SK-N-SH treated with all-trans-retinoic acid at 6 μM for 48 hours (cell line): ENCODE measurements at regions not wholly inside any gene's neighbourhood (a gene's known extent, or its start where the extent isn't known, plus 50 kb on each side); places are given as distances from the start of the nearest gene placed in this dataset.

Experiments used
- CREB5 ChIP-seq: fragments of 250-450 bp; sonication (Bioruptor Pico); IDR thresholded peaks from 2 replicates; pipeline ENCODE4 v1.5.1; 2020; ENCODE audit warnings: low read depth, mild to moderate bottlenecking, moderate library complexity
- ESRRG ChIP-seq: fragments of 250-450 bp; sonication (Bioruptor Pico); IDR thresholded peaks from 2 replicates; pipeline ENCODE4 v1.6.1; 2021; ENCODE audit warnings: mild to moderate bottlenecking
- POU6F1 ChIP-seq: fragments of 250-450 bp; sonication (Bioruptor Pico); IDR thresholded peaks from 2 replicates; pipeline ENCODE4 v1.8.0; 2021; ENCODE audit warnings: low read depth, mild to moderate bottlenecking, moderate library complexity, borderline replicate concordance
- TCF4 ChIP-seq: fragments of 250-450 bp; sonication (Bioruptor Pico); IDR thresholded peaks from 2 replicates; pipeline ENCODE4 v1.8.0; 2021; ENCODE audit warnings: mild to moderate bottlenecking, moderate library complexity, borderline replicate concordance
- TOX ChIP-seq: fragments of 250-450 bp; sonication (Bioruptor Pico); IDR thresholded peaks from 2 replicates; pipeline ENCODE4 v1.8.0; 2021; ENCODE audit warnings: mild to moderate bottlenecking, moderate library complexity, borderline replicate concordance
- TF ChIP-seq, protein P1 (sequence below): fragments of 250-450 bp; sonication (Bioruptor Pico); IDR thresholded peaks from 2 replicates; pipeline ENCODE4 v1.8.0; 2020; ENCODE audit warnings: mild to moderate bottlenecking, moderate library complexity, borderline replicate concordance

DNA sequence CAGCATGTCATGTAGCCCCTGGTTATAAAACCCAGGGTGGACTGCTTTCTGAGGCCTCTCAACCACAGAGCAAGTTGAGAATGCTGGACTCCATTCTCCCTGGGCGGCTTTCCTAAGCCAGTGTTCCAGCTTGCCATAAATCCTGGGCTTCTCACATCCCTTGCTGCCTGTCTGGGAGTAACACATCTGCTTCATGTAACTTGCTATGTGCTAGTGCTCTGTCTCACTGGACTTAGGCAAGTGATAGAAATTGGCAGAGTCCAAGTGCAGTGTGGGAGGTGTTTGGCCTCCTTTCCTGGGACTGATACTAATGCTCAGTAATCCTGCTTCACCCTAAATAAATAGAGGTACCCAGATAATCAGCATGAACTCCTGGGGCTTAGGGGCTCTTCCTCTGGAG lies 277.1 kb upstream of the POM121L12 start:
- TF ChIP-seq, protein P1, sequence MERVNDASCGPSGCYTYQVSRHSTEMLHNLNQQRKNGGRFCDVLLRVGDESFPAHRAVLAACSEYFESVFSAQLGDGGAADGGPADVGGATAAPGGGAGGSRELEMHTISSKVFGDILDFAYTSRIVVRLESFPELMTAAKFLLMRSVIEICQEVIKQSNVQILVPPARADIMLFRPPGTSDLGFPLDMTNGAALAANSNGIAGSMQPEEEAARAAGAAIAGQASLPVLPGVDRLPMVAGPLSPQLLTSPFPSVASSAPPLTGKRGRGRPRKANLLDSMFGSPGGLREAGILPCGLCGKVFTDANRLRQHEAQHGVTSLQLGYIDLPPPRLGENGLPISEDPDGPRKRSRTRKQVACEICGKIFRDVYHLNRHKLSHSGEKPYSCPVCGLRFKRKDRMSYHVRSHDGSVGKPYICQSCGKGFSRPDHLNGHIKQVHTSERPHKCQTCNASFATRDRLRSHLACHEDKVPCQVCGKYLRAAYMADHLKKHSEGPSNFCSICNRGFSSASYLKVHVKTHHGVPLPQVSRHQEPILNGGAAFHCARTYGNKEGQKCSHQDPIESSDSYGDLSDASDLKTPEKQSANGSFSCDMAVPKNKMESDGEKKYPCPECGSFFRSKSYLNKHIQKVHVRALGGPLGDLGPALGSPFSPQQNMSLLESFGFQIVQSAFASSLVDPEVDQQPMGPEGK = no peak
- TF ChIP-seq POU6F1 (CRISPR knock-in tag) = no peak
- TF ChIP-seq TCF4 (CRISPR knock-in tag) = no peak
- TF ChIP-seq ESRRG (CRISPR knock-in tag) = no peak
- no peak for TF ChIP-seq CREB5 (CRISPR knock-in tag)
- TF ChIP-seq TOX (CRISPR knock-in tag) = no peak
